ENCODE measurements at regions not wholly inside any gene's neighbourhood (a gene's known extent, or its start where the extent isn't known, plus 50 kb on each side); places are given as distances from the start of the nearest gene placed in this dataset.

DNA sequence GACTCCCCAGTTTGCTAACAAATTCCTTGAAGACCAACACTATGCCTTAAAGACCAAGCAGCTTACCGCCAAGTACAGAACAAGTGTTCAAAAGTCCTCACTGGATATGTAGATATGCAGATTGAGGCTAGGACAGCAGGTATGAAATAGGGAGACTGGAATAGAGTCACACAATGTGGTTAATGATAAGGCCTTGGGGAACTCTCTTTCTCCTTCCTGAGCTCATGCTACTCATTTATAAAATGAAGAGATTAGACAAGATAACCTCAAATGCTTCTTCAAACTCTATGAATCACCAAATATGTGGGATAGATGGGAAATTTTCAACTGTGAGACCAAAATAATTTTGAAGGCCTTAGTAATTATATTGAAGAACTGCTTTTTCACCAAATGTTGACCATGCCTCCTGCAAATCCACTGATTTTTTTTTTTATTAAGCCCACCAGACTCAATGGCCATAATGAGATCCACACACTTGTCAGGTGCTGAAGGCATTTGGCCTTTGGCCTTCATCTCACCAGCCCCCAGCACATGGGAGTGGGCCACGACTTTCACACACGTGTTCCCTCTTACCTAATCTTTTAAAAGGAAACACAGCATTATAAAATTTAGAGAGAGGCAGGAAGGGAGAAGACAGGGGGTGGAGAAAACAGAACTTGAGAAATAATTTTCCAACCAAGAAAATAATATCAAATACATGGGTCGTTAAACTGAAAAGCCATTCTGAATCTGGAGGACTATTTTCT lies 181.5 kb downstream of the EN1 start:
- no peak for DNase-seq (ENCODE audit: low read depth in 3 of 3)

GRCh38 chr2:118661179-118661578 lies 186.3 kb downstream of the EN1 start:
- no peak for DNase-seq (ENCODE audit: low read depth in 3 of 3)

DNA sequence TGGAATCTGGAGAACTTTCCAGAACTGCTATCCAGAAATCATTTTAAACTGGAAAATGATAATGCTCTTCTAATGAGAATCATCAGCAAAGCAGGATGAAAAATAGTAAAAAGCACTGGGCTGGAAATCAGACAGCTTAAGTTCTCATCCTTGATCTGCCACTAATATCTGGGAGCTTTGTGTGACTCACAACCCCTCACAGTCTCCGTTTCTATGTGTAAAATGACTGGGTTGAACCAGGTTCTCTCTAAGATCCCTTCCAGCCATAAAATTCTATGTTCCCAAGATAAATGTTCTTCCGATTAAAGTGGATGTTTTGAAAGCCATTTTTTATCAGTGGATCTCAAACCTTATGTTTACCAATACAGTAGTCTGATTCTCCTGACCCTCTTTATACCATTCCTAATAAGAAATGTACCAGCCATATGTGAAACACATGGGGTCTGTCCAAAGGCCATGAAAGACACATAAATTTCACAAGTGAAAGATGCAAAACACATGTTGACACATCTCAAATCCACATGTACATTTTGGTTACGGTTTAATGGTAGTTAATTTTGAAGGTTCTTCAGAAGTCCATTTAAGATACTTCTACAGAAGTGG lies 188.8 kb downstream of the EN1 start:
- no peak for DNase-seq (ENCODE audit: low read depth in 3 of 3)

DNA sequence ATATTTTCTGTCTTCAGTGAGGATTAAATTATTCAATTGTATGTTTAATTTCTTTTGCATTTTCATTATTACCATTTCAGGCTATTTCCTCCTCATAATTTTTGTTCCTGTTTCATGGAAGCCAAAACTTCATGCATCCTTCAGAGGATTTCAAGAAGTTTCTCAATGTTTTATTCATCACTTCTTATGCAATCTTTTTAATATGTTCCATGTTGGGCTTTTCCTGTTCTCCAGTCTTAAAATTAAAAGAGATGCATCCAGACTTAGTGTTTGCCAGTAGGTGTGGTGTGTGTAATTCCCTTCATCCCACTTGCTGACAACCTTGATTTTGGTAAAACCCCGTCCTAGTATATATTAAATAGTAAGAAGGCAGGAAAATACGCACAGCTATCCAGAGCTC lies 190.0 kb downstream of the EN1 start:
- DNase-seq (ENCODE audit: low read depth in 3 of 3): no peak

DNA sequence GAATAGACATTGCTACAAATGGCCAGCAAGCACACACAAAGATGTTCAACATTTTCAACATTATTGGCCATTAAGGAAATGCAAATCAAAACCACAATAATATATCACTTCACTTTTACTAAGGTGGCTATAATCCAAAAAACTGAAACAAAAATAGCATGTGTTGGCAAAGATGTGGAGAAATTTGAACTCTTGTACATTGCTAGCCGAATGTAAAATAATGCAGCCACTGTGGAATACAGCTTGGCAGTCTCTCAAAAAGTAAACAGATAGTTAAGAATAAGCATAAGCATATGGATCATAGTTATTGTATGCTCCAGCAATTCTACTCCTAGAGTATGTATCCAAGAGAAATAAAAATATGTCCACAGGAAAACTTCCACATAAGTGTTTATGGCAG lies 192.5 kb downstream of the EN1 start:
- no peak for DNase-seq (ENCODE audit: low read depth in 3 of 3)

DNA sequence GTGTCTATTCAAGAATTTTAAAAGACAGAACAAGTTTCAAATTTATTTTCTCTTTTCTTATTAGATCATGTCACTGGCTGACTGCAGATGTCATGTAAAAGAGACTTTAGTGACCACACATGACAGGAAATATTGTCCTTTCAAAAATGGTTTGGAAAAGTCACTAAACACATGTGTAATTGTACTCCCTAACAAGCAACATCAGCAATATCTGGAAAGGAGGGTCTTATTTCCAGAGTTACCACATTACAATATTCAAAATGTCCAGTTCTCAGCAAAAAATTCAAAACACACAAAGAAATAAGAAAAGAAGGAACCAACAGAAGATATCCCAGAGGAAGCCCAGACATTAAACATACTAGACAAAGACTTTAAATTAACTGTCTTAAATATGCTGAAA lies 197.1 kb downstream of the EN1 start:
- DNase-seq (ENCODE audit: low read depth in 3 of 3): no peak

- DNase-seq (ENCODE audit: low read depth in 3 of 3): no peak
Observed at GRCh38 chr2:118645876-118646275, 201.6 kb downstream of the EN1 start.

GRCh38 chr2:118644190-118644589 lies 203.3 kb downstream of the EN1 start:
- no peak for DNase-seq (ENCODE audit: low read depth in 3 of 3)

- no peak for DNase-seq (ENCODE audit: low read depth in 3 of 3)
Observed at GRCh38 chr2:118643294-118643693, 204.2 kb downstream of the EN1 start.

DNA sequence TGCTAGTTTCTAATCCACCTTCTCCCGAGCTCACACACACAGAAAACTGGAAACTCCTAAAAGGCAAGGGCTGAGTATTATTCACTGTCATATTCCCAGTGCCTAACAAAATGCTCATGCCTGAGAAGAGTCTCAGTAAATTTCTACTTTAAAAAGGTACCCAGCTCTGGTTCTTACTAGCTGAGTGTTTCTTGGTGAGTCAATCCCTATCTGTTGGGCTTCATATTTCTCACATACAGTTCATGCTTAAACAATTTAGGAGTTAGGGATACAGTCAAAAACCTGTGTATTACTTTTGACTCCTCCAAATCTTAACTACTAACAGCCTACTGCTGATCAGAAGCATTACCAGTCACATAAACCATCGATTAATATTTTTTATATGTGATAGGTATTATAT lies 204.9 kb downstream of the EN1 start:
- no peak for DNase-seq (ENCODE audit: low read depth in 3 of 3)

DNA sequence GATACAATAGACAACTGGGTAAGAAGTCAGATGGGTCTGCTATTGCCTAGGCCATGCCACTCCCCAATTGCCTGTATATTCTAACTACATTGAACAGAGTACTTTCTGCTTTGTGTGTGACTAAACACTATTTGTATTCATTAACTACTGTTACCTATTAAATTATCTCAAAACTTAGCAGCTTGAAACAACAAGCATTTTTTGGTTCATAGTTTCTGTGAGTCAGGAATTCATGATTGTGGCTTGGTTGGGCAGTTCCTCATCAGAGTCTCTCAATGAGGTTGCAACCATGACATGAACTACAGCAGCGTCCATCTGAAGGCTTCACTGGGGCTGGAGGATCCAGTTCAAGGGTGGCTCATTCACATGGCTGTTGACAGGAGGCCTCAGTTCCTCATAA lies 205.7 kb downstream of the EN1 start:
- DNase-seq (ENCODE audit: low read depth in 3 of 3): no peak

DNA sequence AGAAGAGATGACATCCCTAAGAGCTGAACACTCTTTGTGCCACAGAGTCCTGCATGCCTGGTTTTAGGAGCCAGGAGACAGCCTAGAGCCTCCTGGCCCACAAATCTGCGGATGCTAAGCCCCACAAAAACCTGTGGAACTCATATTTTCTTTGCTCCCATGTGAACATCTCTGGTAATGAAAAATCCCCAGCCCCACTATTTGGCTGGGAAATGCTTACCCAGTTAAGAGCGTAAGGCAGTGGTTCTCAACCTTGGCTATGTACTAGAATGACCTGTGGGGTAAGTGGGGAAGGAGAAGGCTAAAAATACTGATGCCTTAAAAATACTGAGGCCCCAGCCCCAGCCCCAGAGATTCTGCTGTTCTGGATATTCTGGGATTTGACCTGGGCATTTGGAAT lies 208.1 kb downstream of the EN1 start:
- DNase-seq (ENCODE audit: low read depth in 3 of 3): no peak

DNA sequence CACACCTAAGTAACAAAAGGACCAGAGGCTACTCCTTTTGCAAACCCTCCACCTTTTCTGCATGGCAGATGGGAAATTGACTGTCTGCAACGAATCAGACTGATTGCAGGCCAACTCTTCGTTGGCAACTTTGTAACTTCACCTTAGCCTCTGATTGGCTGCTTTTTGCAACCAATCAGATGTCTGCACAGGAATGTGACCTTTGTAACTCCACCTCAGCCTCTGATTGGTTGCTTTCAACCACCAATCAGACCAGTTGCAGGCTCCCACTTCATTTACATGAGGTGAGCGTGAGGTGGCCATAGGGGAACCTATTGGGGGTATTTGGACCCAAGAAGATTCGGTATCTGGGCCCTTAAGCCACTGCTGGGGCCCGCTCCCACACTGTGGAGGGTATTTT lies 209.0 kb downstream of the EN1 start:
- DNase-seq (ENCODE audit: low read depth in 3 of 3): no peak

DNA sequence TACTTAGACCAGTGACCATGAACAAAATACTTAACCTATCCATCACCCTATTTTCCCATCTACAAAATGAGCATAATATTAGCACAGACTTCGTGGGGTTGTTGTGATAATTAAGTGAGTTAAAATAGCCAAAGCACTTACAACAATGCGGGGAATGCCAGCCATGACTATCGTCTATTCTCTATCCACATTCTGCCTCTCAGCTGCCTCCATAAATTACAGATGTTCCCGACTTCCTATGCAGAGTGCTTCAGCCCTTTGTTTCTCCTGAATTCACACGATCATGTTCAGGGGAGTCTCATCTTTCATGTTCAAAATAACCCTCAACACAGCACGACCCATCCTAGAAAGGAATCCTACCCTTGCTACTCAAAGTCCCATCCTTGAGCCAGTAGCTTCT lies 211.6 kb downstream of the EN1 start:
- DNase-seq (ENCODE audit: low read depth in 3 of 3): no peak

DNA sequence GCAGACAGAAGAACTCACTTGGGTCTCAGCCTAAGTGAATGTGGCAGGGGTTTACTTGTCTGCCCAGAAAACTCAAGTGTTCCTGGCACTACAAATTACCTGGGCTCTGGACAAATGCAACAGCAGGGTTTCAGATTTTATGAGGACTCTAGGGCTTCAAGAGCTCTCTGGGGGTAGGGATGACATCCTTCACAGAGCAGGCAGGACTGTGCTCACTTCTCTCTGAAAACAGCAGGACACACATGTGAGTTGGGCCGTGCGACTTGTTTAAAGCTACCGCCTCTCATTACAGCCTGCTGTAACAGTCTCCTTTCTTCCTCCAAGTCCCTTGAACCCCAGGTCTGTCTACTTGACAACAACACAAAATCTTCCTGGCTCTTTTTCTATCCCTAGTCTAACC lies 212.6 kb downstream of the EN1 start:
- no peak for DNase-seq (ENCODE audit: low read depth in 3 of 3)

DNA sequence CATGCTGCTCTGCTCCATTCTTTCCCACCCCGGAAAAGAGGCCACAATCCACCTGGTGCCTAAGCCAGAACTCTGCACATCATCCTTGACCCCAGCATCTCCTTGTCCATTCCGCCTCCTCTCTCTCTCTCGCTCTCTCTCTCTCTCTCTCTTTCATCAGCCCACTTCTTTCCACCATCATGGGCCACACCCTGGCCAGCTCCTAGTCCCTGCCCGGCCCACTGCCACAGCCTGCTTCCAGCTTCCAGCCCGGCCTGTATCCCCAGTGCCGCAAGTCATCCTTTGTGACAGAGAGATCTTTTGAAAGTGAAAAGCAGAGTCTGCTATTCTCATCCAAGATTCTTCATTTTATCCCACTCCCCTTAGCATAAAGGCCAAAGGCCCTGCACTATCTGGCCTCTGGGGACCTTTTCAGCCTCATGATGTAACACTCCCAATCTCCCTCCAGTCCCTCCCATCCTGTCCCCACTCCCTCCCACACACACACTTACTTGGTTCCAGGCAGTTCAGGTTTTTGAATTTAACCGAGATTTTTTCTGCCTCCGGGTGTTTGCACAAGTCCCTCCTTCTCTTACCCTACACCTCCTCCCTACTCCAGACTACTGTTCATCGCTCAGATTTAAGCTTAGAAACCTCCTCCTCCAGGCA lies 214.0 kb downstream of the EN1 start:
- no peak for DNase-seq (ENCODE audit: low read depth in 3 of 3)

DNA sequence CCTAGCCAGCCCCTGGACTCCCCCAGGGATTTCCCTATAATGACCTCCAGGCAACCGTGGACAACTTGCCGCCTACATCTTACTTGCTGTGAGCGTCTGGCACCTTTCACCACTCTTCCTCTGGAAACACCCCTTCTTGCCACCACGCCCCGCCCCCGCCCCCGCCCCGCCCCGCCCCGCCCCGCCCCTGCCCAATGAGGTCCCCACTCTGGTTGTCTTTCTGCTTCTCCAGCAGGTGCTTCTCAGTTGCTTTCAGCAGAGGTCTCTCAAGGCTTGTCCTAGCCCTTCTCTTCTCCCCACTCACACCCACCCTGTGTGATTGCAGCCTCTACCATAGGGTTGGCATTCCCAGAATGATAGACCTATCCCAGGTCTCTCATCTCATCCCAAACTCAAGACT lies 214.5 kb downstream of the EN1 start:
- no peak for DNase-seq (ENCODE audit: low read depth in 3 of 3)

- DNase-seq (ENCODE audit: low read depth in 3 of 3): no peak
Observed at GRCh38 chr2:118627156-118627555, 220.3 kb downstream of the EN1 start.

- no peak for DNase-seq (ENCODE audit: low read depth in 3 of 3)
Observed at GRCh38 chr2:118622913-118623312, 224.5 kb downstream of the EN1 start.

GRCh38 chr2:118622108-118622507 lies 225.3 kb downstream of the EN1 start:
- no peak for DNase-seq (ENCODE audit: low read depth in 3 of 3)

GRCh38 chr2:118618279-118618678 lies 229.2 kb downstream of the EN1 start:
- no peak for DNase-seq (ENCODE audit: low read depth in 3 of 3)

- DNase-seq (ENCODE audit: low read depth in 3 of 3): no peak
Observed at GRCh38 chr2:118616432-118616831, 231.0 kb downstream of the EN1 start.

DNA sequence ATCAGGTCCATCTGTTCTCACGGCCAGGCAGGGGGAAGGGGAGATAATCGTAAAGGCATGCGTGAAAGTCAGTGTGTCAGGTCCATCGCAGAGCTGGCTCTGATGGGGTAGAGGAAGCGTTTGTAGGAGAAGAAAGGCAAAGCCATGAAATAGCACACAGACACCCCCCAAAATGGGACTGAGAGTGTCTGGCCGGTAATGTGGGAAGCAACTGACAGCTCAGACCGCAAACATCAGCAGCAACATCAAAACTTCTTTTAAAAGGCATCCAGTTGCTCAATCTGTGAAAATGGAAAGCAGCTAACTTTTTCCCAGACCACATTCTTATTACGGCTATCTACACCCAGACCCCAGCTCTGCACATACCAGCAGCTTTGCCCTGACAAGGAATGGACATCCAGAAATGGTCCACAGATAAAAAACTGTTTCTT lies 232.6 kb downstream of the EN1 start:
- DNase-seq (ENCODE audit: low read depth in 3 of 3): no peak

Data from stimulated activated CD4-positive, alpha-beta T cell treated with anti-CD3 and anti-CD28 coated beads, TNF-alpha, amount 100 ng/mL, for 48 hours (primary cell).